GM12865 (cell line): ENCODE measurements at regions not wholly inside any gene's neighbourhood (a gene's known extent, or its start where the extent isn't known, plus 50 kb on each side); places are given as distances from the start of the nearest gene placed in this dataset.

Source experiments
- DNase-seq: peaks from one replicate; pipeline ENCODE4 v3.0.0; 2010; ENCODE audit warnings: low read depth
- H3K4me3 ChIP-seq: 2 replicates; pipeline ENCODE4 v1.5.1; 2011; ENCODE audit warnings: mild to moderate bottlenecking, low read depth, low read length, control low read depth
- CTCF ChIP-seq: IDR thresholded peaks from 2 replicates; pipeline ENCODE4 v1.5.1; 2011; ENCODE audit warnings: low read length, control low read depth, low read depth, inconsistent platforms; ENCODE audit not compliant: insufficient read depth; ENCODE audit errors: missing control alignments

GRCh38 chr4:163815776-163816175 is 321.3 kb downstream of the TMA16 start:
- TF ChIP-seq CTCF: no peak
- peak; percentile 39 for DNase-seq
- H3K4me3 ChIP-seq: no peak overlapping the region

DNA sequence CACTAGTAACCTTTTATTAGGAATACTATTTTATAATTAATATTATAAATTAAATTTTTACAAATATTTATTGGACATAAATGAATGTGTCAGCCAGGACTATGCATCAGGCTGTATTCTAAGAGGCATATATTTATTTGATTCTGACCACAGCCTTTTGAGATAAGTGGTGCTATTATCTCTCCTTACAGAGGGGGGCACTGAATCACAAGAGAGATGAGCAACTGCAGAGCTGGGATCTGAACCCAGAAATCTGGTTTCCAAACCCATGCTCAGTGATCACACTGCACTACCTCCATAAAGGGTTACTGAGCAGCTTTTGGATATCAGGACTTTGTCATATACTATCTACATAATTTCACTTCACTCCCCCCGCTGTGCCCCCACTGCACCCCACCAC is 322.0 kb downstream of the TMA16 start:
- no peak for TF ChIP-seq CTCF
- no peak overlapping the region for H3K4me3 ChIP-seq
- peak; percentile 13 for DNase-seq

DNA sequence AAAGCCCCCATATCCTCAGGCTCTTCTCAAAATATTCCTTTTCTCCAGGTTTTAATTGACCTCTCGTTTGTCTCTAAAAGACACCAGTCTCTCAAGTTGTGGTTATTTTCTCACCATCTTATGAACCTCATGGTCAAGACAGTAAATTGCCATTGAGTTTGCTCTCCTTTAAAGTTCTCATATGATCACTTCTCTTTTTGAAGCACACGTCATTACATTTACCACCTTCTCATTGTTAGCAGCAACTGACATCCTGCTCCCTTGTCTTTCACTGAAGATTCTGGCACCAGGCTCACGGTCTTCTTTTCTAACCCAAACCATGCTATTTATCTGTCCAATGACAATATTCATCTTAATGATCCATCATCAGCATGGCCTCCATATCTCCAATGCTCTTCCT is 324.2 kb downstream of the TMA16 start:
- DNase-seq: peak; percentile 13
- H3K4me3 ChIP-seq: no peak overlapping the region
- TF ChIP-seq CTCF: no peak

DNA sequence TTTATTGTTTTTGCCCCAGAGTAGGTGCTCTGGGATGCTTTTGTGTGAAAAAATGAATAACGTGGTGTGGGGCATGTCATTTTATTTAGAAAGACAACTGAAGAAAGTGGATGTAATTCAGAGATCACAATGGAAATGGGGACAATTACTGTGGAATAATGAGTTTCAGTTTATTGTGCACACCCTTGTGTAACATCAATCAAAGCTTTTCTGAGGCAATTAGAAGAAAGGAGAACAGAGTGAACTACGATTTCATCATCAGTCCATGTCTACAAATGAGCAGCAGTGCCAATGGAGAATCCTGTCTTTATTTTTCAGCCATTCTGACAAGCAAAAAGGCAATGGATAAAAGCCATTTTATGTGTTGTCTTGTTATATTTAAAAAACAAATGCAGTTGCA is 339.2 kb downstream of the TMA16 start:
- DNase-seq: no peak
- H3K4me3 ChIP-seq: no peak overlapping the region
- TF ChIP-seq CTCF: no peak

- no peak for DNase-seq
- H3K4me3 ChIP-seq: no peak overlapping the region
- TF ChIP-seq CTCF: no peak
These were observed 351.5 kb downstream of the TMA16 start for GRCh38 chr4:163846008-163846407.

GRCh38 chr4:163852246-163852645 is 357.8 kb downstream of the TMA16 start:
- no peak for DNase-seq
- TF ChIP-seq CTCF: no peak
- H3K4me3 ChIP-seq: no peak overlapping the region

DNA sequence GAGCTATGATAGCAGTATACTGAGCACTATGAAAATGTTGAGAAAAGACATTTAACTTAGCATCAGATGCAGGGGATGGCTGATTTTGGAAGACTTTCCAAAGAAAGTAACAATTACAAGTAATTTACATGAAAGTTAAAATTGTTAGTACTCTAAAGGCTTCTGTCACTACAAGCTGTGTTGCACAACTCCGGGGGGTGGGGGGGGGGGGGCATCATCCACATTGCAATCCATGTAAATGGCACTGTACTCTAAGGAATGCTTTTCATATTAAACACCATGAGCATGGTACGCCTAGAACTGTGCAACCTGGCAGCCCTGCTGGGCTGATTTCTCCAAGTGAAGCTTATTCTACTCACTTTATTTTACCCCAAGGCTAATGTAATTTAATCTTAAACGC is 363.4 kb downstream of the TMA16 start:
- no peak overlapping the region for H3K4me3 ChIP-seq
- no peak for DNase-seq
- TF ChIP-seq CTCF: no peak
